Fibroblast of lung (primary cell): ENCODE measurements at regions not wholly inside any gene's neighbourhood (a gene's known extent, or its start where the extent isn't known, plus 50 kb on each side); places are given as distances from the start of the nearest gene placed in this dataset.

Experiments used
- CTCF ChIP-seq, 2 donors: IDR thresholded peaks in 1 of 2; conservative IDR thresholded peaks in 1 of 2; 1 replicate in 1 of 2; 2 replicates in 1 of 2; pipeline ENCODE4 v1.5.1; 2011 to 2012; ENCODE audit warnings: low read length in 2 of 2, control low read depth in 1 of 2, inconsistent platforms in 1 of 2, low read depth in 1 of 2, mild to moderate bottlenecking in 1 of 2
- EZH2 ChIP-seq: IDR thresholded peaks from 2 replicates; pipeline ENCODE4 v1.5.1; 2012; ENCODE audit warnings: low read length, control low read depth, mild to moderate bottlenecking; ENCODE audit errors: missing control alignments

- TF ChIP-seq CTCF (conservative IDR thresholded peaks at IDR 0.05 in 1 of 2, IDR thresholded peaks at IDR 0.05 in 1 of 2; ENCODE audit: low read depth in 1 of 2, low read length in 2 of 2) (no peak), EZH2 (no peak)
Measured at GRCh38 chr6:141261672-141262060, 871.1 kb upstream of the GJE1 start.
